Heart left ventricle (tissue), 13 donors: ENCODE measurements at regions not wholly inside any gene's neighbourhood (a gene's known extent, or its start where the extent isn't known, plus 50 kb on each side); places are given as distances from the start of the nearest gene placed in this dataset.

ENCODE experiments used
- POLR2A ChIP-seq, 2 donors: fragments of 450-650 bp; IDR thresholded peaks; one replicate each; pipeline ENCODE4 v1.6.1; 2017; ENCODE audit warnings: antibody characterized with exemption in 2 of 2, mild to moderate bottlenecking in 2 of 2, moderate library complexity in 2 of 2
- TF ChIP-seq, protein P1 (sequence below), 12 donors: fragments of 200-600 bp; sonication (generic) in 4 of 12; IDR thresholded peaks; one replicate each; pipeline versions ENCODE4 v1.5.0 to v1.8.0; 2018 to 2022; ENCODE audit warnings: antibody characterized with exemption in 12 of 12, mild to moderate bottlenecking in 5 of 12
- donor health status: ischemic (EF 13 %, LVEDD 7.1; RV severe dilation, severe dysfunction).
- donor health status: DM: no; HTN: yes; CAD: no.
- donor health status: DM: no; HTN: no; CAD: no.
- donor health status: ischemic (EF 25% LVEDD 6.9; RV normal size, moderate dysfunction).
- donor health status: ischemic (EF 25% LVEDD 5.7; RV mildly dilated, moderate dysfunction).
- donor health status: ischemic (EF 35%, LVEDD 5.7; RV mildly dilated, moderate dysfunction).
- donor health status: nonischemic (EF 11% LVEDD 7.7; RV severe dilation, severe dysfunction).
- donor health status: DM: yes; HTN: yes; CAD: no.
- donor health status: PGD.
- donor health status: ischemic (EF 29% LVEDD 5.4; RV normal size, mild dysfunction).
- donor health status: nonischemic (EF 23%, LVEDD 6.1; RV moderate dilation, normal function).

DNA sequence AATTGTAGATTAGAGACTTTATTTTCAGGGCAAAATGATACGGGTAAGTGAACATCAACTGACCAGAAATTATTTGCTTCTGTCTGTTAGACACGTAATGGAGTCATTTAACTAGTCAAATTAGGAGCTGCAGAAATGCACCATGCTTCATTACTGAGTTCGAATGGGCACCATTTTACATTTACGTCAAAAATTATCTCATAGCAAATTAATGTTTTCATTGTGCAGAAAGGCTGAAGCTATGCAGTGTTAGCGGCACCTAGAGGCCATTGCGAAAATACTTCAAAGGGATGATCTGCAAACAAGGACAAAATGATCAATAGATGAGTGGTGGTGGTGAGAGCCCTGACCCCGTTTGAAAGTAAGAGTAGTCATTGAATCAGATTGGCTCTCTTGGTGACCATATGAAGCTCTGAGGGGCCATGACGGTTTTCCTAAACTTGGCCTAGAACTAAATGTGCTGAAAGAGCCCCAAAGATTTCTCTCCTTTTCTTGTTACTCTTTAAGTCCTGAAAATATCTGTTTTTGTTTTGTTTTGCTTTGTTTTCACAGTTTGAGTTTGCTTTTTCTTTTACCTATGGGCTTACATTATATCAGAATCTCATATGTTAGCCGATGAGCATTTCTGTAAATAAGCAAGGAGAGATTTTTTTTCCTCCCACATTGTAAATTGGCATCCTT, 277.9 kb downstream of the ZNF536 start:
- no peak for TF ChIP-seq POLR2A (IDR thresholded peaks at IDR 0.05)
- TF ChIP-seq, protein P1, sequence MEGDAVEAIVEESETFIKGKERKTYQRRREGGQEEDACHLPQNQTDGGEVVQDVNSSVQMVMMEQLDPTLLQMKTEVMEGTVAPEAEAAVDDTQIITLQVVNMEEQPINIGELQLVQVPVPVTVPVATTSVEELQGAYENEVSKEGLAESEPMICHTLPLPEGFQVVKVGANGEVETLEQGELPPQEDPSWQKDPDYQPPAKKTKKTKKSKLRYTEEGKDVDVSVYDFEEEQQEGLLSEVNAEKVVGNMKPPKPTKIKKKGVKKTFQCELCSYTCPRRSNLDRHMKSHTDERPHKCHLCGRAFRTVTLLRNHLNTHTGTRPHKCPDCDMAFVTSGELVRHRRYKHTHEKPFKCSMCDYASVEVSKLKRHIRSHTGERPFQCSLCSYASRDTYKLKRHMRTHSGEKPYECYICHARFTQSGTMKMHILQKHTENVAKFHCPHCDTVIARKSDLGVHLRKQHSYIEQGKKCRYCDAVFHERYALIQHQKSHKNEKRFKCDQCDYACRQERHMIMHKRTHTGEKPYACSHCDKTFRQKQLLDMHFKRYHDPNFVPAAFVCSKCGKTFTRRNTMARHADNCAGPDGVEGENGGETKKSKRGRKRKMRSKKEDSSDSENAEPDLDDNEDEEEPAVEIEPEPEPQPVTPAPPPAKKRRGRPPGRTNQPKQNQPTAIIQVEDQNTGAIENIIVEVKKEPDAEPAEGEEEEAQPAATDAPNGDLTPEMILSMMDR (IDR thresholded peaks at IDR 0.05), result peak; percentile 54 to 86 (median 78)
